Nephron progenitor cell (in vitro differentiated cells): ENCODE measurements at regions not wholly inside any gene's neighbourhood (a gene's known extent, or its start where the extent isn't known, plus 50 kb on each side); places are given as distances from the start of the nearest gene placed in this dataset.

Experiments
- DNase-seq: peaks from one replicate; pipeline ENCODE4 v3.0.0; 2021
- H3K27ac Mint-ChIP-seq: 2 replicates; pipeline ENCODE4 v1.8.0; 2021; ENCODE audit warnings: mild to moderate bottlenecking, moderate library complexity, mixed read lengths
- H3K27me3 Mint-ChIP-seq: 2 replicates; pipeline ENCODE4 v1.8.0; 2021; ENCODE audit warnings: mild to moderate bottlenecking, low read depth, mixed read lengths; ENCODE audit not compliant: poor library complexity
- H3K36me3 Mint-ChIP-seq: 2 replicates; pipeline ENCODE4 v1.8.0; 2021; ENCODE audit warnings: low read depth, mixed read lengths
- H3K4me1 Mint-ChIP-seq: 2 replicates; pipeline ENCODE4 v1.8.0; 2021; ENCODE audit warnings: mixed read lengths
- H3K4me3 Mint-ChIP-seq: 2 replicates; pipeline ENCODE4 v1.8.0; 2021; ENCODE audit warnings: mild to moderate bottlenecking, moderate library complexity, mixed read lengths
- H3K9me3 Mint-ChIP-seq: 2 replicates; pipeline ENCODE4 v1.8.0; 2021; ENCODE audit warnings: mild to moderate bottlenecking, moderate library complexity, mixed read lengths
- CTCF ChIP-seq: fragments of 200-600 bp; sonication (generic); IDR thresholded peaks from 2 replicates; pipeline ENCODE4 v1.5.0; 2021; ENCODE audit warnings: antibody characterized with exemption

- no peaks in the 10 kb centered on the region for H3K4me1 Mint-ChIP-seq
- no peak for TF ChIP-seq CTCF
- H3K27me3 Mint-ChIP-seq: no peaks in the 10 kb centered on the region
- no peaks in the 10 kb centered on the region for H3K9me3 Mint-ChIP-seq
- H3K36me3 Mint-ChIP-seq: no peaks in the 10 kb centered on the region
- H3K4me3 Mint-ChIP-seq: no peak overlapping the region
- DNase-seq: no peak
- H3K27ac Mint-ChIP-seq: no peak overlapping the region
These were observed 1749.9 kb upstream of the TENM3 start for GRCh38 chr4:180493299-180493698.

GRCh38 chr4:180500154-180500553 lies 1743.0 kb upstream of the TENM3 start:
- H3K36me3 Mint-ChIP-seq: no peaks in the 10 kb centered on the region
- H3K27ac Mint-ChIP-seq: no peak overlapping the region
- no peak for DNase-seq
- no peak for TF ChIP-seq CTCF
- no peaks in the 10 kb centered on the region for H3K4me1 Mint-ChIP-seq
- no peaks in the 10 kb centered on the region for H3K27me3 Mint-ChIP-seq
- no peaks in the 10 kb centered on the region for H3K9me3 Mint-ChIP-seq
- no peak overlapping the region for H3K4me3 Mint-ChIP-seq

GRCh38 chr4:180512801-180513475 lies 1730.3 kb upstream of the TENM3 start:
- TF ChIP-seq CTCF: no peak
- Mint-ChIP-seq H3K27me3 (no peaks in the 10 kb centered on the region), H3K27ac (no peak overlapping the region), H3K9me3 (no peaks in the 10 kb centered on the region), H3K4me3 (no peak overlapping the region), H3K4me1 (no peaks in the 10 kb centered on the region), H3K36me3 (no peaks in the 10 kb centered on the region)
- DNase-seq: no peak

GRCh38 chr4:180518906-180519305 lies 1724.3 kb upstream of the TENM3 start:
- H3K4me3 Mint-ChIP-seq: no peak overlapping the region
- no peak overlapping the region for H3K27ac Mint-ChIP-seq
- no peaks in the 10 kb centered on the region for H3K27me3 Mint-ChIP-seq
- no peaks in the 10 kb centered on the region for H3K4me1 Mint-ChIP-seq
- no peaks in the 10 kb centered on the region for H3K9me3 Mint-ChIP-seq
- no peaks in the 10 kb centered on the region for H3K36me3 Mint-ChIP-seq
- TF ChIP-seq CTCF: no peak
- DNase-seq: no peak

GRCh38 chr4:180521181-180521580 lies 1722.0 kb upstream of the TENM3 start:
- no peak for DNase-seq
- no peak overlapping the region for H3K27ac Mint-ChIP-seq
- no peak overlapping the region for H3K4me3 Mint-ChIP-seq

More at GRCh38 chr4:180521181-180521580, 1722.0 kb upstream of the TENM3 start:
- Mint-ChIP-seq H3K27me3 (no peaks in the 10 kb centered on the region), H3K9me3 (no peaks in the 10 kb centered on the region), H3K4me1 (no peaks in the 10 kb centered on the region), H3K36me3 (no peaks in the 10 kb centered on the region)
- no peak for TF ChIP-seq CTCF
